ENCODE measurements at regions not wholly inside any gene's neighbourhood (a gene's known extent, or its start where the extent isn't known, plus 50 kb on each side); places are given as distances from the start of the nearest gene placed in this dataset.

- Histone ChIP-seq H3K36me3 (ENCODE audit: control insufficient read depth, insufficient read depth, low read length) (no peaks in the 10 kb centered on the region), H3K27me3 (ENCODE audit: control insufficient read depth, insufficient read depth, low read length) (no peaks in the 10 kb centered on the region), H3K4me3 (ENCODE audit: low read depth, low read length) (no peak overlapping the region)
- no peak for TF ChIP-seq CTCF (IDR thresholded peaks at IDR 0.05; ENCODE audit: insufficient read depth, low read length, severe bottlenecking)
- DNase-seq (ENCODE audit: low read depth) (no peak), FAIRE-seq (no peak)
These were observed 148.6 kb upstream of the FMR1 start for GRCh38 chrX:147763131-147763530.

DNA sequence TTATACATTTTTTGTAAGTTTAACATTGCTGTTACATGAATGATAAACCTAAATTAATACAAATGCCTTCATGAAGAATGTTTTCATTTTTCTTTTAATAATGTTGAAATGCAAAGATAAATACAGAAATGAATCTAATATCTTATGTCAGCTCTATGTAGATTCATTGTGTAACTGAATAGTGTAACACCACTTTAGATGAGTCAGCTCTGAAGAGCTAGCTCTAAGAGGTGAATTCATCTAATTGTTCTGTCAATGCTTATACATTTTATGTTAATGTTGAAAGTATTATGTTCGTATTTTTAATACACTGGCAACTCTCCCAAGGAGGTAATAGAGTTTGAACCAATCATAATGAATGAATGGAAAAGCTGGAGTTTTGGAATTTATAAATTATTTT lies 146.9 kb upstream of the FMR1 start:
- TF ChIP-seq CTCF (IDR thresholded peaks at IDR 0.05; ENCODE audit: insufficient read depth, low read length, severe bottlenecking), result no peak

GRCh38 chrX:147770858-147771257 lies 140.9 kb upstream of the FMR1 start:
- DNase-seq (ENCODE audit: low read depth) (no peak), FAIRE-seq (no peak)
- Histone ChIP-seq H3K4me3 (ENCODE audit: low read depth, low read length) (no peak overlapping the region), H3K27me3 (ENCODE audit: control insufficient read depth, insufficient read depth, low read length) (no peaks in the 10 kb centered on the region), H3K36me3 (ENCODE audit: control insufficient read depth, insufficient read depth, low read length) (no peaks in the 10 kb centered on the region)
- no peak for TF ChIP-seq CTCF (IDR thresholded peaks at IDR 0.05; ENCODE audit: insufficient read depth, low read length, severe bottlenecking)

More for the DNA sequence above, 146.9 kb upstream of the FMR1 start:
- no peaks in the 10 kb centered on the region for H3K36me3 ChIP-seq (ENCODE audit: control insufficient read depth, insufficient read depth, low read length)
- DNase-seq (ENCODE audit: low read depth) (no peak), FAIRE-seq (no peak)
- H3K4me3 ChIP-seq (ENCODE audit: low read depth, low read length), result no peak overlapping the region
- H3K27me3 ChIP-seq (ENCODE audit: control insufficient read depth, insufficient read depth, low read length), result no peaks in the 10 kb centered on the region

DNA sequence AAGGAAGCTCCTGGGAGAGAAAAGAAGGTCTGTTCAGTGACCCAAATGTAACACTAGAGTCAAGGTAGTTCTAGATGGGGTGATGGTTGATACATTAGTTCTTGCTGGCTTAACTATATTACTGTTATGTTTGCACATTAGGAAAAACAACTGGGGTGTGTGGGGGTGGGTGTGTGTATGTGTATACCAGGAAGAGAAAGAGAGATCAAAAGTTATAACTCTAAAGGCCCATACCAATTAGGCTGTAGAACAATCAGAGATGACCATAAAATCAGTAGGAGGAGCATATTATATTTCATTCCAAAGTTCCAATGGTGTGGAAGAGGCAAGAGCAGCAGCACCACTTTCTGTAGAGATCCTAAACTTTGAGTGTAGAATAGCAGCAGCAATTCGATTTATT lies 134.7 kb upstream of the FMR1 start:
- no peak for FAIRE-seq
- TF ChIP-seq CTCF (IDR thresholded peaks at IDR 0.05; ENCODE audit: insufficient read depth, low read length, severe bottlenecking), result no peak
- H3K4me3 ChIP-seq (ENCODE audit: low read depth, low read length), result no peak overlapping the region

DNA sequence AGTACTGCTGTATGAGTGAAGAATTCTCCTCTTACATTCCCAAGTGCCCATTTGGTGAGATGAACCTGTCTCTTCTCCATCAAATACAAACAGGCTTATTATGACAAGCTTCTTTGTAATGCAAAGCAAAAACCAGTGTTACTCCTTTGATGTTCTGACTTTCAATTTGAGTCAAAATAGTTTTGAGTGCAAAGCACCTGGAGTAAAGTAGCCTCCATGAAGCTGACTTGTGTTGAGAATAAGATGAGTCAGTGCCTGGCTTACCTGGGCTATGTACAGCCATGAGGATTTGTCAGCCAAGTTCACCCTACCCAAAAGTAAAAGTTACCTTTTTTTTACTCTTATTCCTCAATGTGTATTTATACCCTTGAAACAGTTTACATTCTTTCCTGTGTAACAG lies 132.5 kb upstream of the FMR1 start:
- H3K36me3 ChIP-seq (ENCODE audit: control insufficient read depth, insufficient read depth, low read length), result no peaks in the 10 kb centered on the region
- H3K4me3 ChIP-seq (ENCODE audit: low read depth, low read length), result no peak overlapping the region
- no peak for FAIRE-seq
- TF ChIP-seq CTCF (IDR thresholded peaks at IDR 0.05; ENCODE audit: insufficient read depth, low read length, severe bottlenecking), result no peak
- H3K27me3 ChIP-seq (ENCODE audit: control insufficient read depth, insufficient read depth, low read length), result no peaks in the 10 kb centered on the region
- no peak for DNase-seq (ENCODE audit: low read depth)

More for the DNA sequence above, 134.7 kb upstream of the FMR1 start:
- Histone ChIP-seq H3K36me3 (ENCODE audit: control insufficient read depth, insufficient read depth, low read length) (no peaks in the 10 kb centered on the region), H3K27me3 (ENCODE audit: control insufficient read depth, insufficient read depth, low read length) (no peaks in the 10 kb centered on the region)
- DNase-seq (ENCODE audit: low read depth), result no peak

GRCh38 chrX:147781844-147782243 lies 129.9 kb upstream of the FMR1 start:
- no peak for FAIRE-seq
- Histone ChIP-seq H3K27me3 (ENCODE audit: control insufficient read depth, insufficient read depth, low read length) (no peaks in the 10 kb centered on the region), H3K4me3 (ENCODE audit: low read depth, low read length) (no peak overlapping the region), H3K36me3 (ENCODE audit: control insufficient read depth, insufficient read depth, low read length) (no peaks in the 10 kb centered on the region)
- TF ChIP-seq CTCF (IDR thresholded peaks at IDR 0.05; ENCODE audit: insufficient read depth, low read length, severe bottlenecking), result no peak
- DNase-seq (ENCODE audit: low read depth), result no peak
